GM19328 (cell line): ENCODE measurements at regions not wholly inside any gene's neighbourhood (a gene's known extent, or its start where the extent isn't known, plus 50 kb on each side); places are given as distances from the start of the nearest gene placed in this dataset.

ENCODE experiments used
- ATAC-seq: cut with Tn5 transposase; IDR thresholded peaks from one replicate; pipeline ENCODE4 v1.9.1; 2021; ENCODE audit warnings: mild to moderate bottlenecking, moderate library complexity; ENCODE audit not compliant: unreplicated experiment

GRCh38 chr5:168209997-168210396, 81.4 kb upstream of the WWC1 start:
- ATAC-seq: no peak

GRCh38 chr5:168211245-168211644, 80.2 kb upstream of the WWC1 start:
- ATAC-seq: no peak

- ATAC-seq: no peak
Observed at GRCh38 chr5:168211936-168212335, 79.5 kb upstream of the WWC1 start.

GRCh38 chr5:168214071-168214470, 77.4 kb upstream of the WWC1 start:
- no peak for ATAC-seq

- ATAC-seq: no peak
Observed at GRCh38 chr5:168214886-168215285, 76.6 kb upstream of the WWC1 start.

- no peak for ATAC-seq
Observed at GRCh38 chr5:168215646-168216045, 75.8 kb upstream of the WWC1 start.

GRCh38 chr5:168216989-168217388, 74.5 kb upstream of the WWC1 start:
- no peak for ATAC-seq

GRCh38 chr5:168217497-168217896, 73.9 kb upstream of the WWC1 start:
- ATAC-seq: no peak

- no peak for ATAC-seq
Observed at GRCh38 chr5:168218746-168219145, 72.7 kb upstream of the WWC1 start.

GRCh38 chr5:168219515-168220410, 71.7 kb upstream of the WWC1 start:
- ATAC-seq: peak; percentile 64

GRCh38 chr5:168224085-168224484, 67.4 kb upstream of the WWC1 start:
- no peak for ATAC-seq

- ATAC-seq: no peak
Observed at GRCh38 chr5:168226012-168226411, 65.4 kb upstream of the WWC1 start.

- no peak for ATAC-seq
Observed at GRCh38 chr5:168227001-168227400, 64.4 kb upstream of the WWC1 start.

- ATAC-seq: peak; percentile 100
Observed at GRCh38 chr5:168227973-168228615, 63.4 kb upstream of the WWC1 start.

- no peak for ATAC-seq
Observed at GRCh38 chr5:168228668-168229067, 62.8 kb upstream of the WWC1 start.

GRCh38 chr5:168234133-168234532, 57.3 kb upstream of the WWC1 start:
- no peak for ATAC-seq

- ATAC-seq: no peak
Observed at GRCh38 chr5:168238463-168238862, 53.0 kb upstream of the WWC1 start.

- no peak for ATAC-seq
Observed at GRCh38 chr5:168239325-168239724, 52.1 kb upstream of the WWC1 start.
